ENCODE measurements at regions not wholly inside any gene's neighbourhood (a gene's known extent, or its start where the extent isn't known, plus 50 kb on each side); places are given as distances from the start of the nearest gene placed in this dataset.

- Histone ChIP-seq H3K9me3 (no peaks in the 10 kb centered on the region), H3K4me3 (ENCODE audit: low read depth, low read length) (no peak overlapping the region), H3K27me3 (no peaks in the 10 kb centered on the region), H3K36me3 (no peaks in the 10 kb centered on the region), H3K4me1 (no peaks in the 10 kb centered on the region)
- TF ChIP-seq CTCF (IDR thresholded peaks at IDR 0.05; ENCODE audit: low read depth, low read length): no peak
- DNase-seq: no peak
Observed at GRCh38 chr1:60998786-60999185, 83.6 kb upstream of the NFIA start.

GRCh38 chr1:60994828-60995492 is 87.4 kb upstream of the NFIA start:
- no peak overlapping the region for H3K4me3 ChIP-seq (ENCODE audit: low read depth, low read length)
- H3K27me3 ChIP-seq: no peaks in the 10 kb centered on the region
- H3K36me3 ChIP-seq: no peaks in the 10 kb centered on the region
- TF ChIP-seq CTCF (IDR thresholded peaks at IDR 0.05; ENCODE audit: low read depth, low read length): no peak
- H3K4me1 ChIP-seq: no peaks in the 10 kb centered on the region
- no peak for DNase-seq
- H3K9me3 ChIP-seq: no peaks in the 10 kb centered on the region

- Histone ChIP-seq H3K9me3 (no peaks in the 10 kb centered on the region), H3K27me3 (no peaks in the 10 kb centered on the region), H3K4me1 (no peaks in the 10 kb centered on the region), H3K4me3 (ENCODE audit: low read depth, low read length) (no peak overlapping the region), H3K36me3 (no peaks in the 10 kb centered on the region)
- DNase-seq: no peak
- no peak for TF ChIP-seq CTCF (IDR thresholded peaks at IDR 0.05; ENCODE audit: low read depth, low read length)
Observed at GRCh38 chr1:60994369-60994768, 88.0 kb upstream of the NFIA start.

- Histone ChIP-seq H3K4me3 (ENCODE audit: low read depth, low read length) (no peak overlapping the region), H3K36me3 (no peaks in the 10 kb centered on the region), H3K4me1 (no peaks in the 10 kb centered on the region), H3K27me3 (no peaks in the 10 kb centered on the region), H3K9me3 (no peaks in the 10 kb centered on the region)
- DNase-seq: no peak
- no peak for TF ChIP-seq CTCF (IDR thresholded peaks at IDR 0.05; ENCODE audit: low read depth, low read length)
Observed at GRCh38 chr1:60992165-60992564, 90.2 kb upstream of the NFIA start.

GRCh38 chr1:60990714-60991090 is 91.7 kb upstream of the NFIA start:
- Histone ChIP-seq H3K36me3 (no peaks in the 10 kb centered on the region), H3K27me3 (no peaks in the 10 kb centered on the region), H3K4me3 (ENCODE audit: low read depth, low read length) (no peak overlapping the region), H3K4me1 (no peaks in the 10 kb centered on the region), H3K9me3 (no peaks in the 10 kb centered on the region)
- no peak for DNase-seq
- no peak for TF ChIP-seq CTCF (IDR thresholded peaks at IDR 0.05; ENCODE audit: low read depth, low read length)

- Histone ChIP-seq H3K4me1 (no peaks in the 10 kb centered on the region), H3K9me3 (no peaks in the 10 kb centered on the region), H3K4me3 (ENCODE audit: low read depth, low read length) (no peak overlapping the region), H3K27me3 (no peaks in the 10 kb centered on the region), H3K36me3 (no peaks in the 10 kb centered on the region)
- TF ChIP-seq CTCF (IDR thresholded peaks at IDR 0.05; ENCODE audit: low read depth, low read length): no peak
- DNase-seq: peak; percentile 15
Observed at GRCh38 chr1:60989749-60990713, 92.3 kb upstream of the NFIA start.
